ENCODE measurements at regions not wholly inside any gene's neighbourhood (a gene's known extent, or its start where the extent isn't known, plus 50 kb on each side); places are given as distances from the start of the nearest gene placed in this dataset.

DNA sequence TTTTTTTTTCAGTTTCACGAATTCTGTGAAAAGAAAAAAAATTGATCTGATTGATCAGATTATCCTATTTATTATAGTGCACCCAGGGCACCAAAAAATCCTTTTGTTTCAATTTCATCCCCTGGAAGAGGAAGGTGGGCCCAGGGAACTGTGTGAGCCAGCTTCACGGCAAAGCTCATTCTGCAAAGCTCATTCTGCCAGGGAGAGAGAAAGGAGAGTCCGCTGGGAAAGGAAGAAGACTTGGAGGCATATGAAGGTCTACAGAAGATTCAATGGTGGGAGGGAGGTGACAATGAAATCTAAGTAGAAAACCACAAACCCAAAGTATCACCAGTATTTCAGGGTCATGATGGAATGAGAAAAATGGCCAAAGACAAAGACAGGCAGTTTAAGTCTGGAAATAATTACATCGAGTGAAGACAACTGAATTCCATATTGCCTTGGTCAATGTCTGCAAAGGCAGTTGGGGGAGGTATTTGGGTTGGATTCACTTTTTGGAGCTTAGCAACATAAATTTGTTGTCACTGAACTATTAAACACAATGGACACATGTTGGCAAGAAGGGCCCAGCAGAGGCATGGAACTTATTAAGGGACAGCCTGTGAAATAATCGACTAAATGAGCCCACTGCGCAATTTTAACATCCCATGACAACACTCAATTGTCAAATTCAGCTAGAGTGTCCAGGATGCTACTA lies 587.8 kb upstream of the MKI67 start:
- Mint-ChIP-seq H3K4me1 (ENCODE audit: low read depth) (no peaks in the 10 kb centered on the region), H3K9me3 (peaks cover 80% of the 10 kb centered on the region), H3K4me3 (no peak overlapping the region), H3K36me3 (ENCODE audit: low read depth) (no peaks in the 10 kb centered on the region), H3K27ac (no peak overlapping the region), H3K27me3 (ENCODE audit: insufficient read depth) (peaks cover 5% of the 10 kb centered on the region)
- TF ChIP-seq, protein P1, sequence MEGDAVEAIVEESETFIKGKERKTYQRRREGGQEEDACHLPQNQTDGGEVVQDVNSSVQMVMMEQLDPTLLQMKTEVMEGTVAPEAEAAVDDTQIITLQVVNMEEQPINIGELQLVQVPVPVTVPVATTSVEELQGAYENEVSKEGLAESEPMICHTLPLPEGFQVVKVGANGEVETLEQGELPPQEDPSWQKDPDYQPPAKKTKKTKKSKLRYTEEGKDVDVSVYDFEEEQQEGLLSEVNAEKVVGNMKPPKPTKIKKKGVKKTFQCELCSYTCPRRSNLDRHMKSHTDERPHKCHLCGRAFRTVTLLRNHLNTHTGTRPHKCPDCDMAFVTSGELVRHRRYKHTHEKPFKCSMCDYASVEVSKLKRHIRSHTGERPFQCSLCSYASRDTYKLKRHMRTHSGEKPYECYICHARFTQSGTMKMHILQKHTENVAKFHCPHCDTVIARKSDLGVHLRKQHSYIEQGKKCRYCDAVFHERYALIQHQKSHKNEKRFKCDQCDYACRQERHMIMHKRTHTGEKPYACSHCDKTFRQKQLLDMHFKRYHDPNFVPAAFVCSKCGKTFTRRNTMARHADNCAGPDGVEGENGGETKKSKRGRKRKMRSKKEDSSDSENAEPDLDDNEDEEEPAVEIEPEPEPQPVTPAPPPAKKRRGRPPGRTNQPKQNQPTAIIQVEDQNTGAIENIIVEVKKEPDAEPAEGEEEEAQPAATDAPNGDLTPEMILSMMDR (IDR thresholded peaks at IDR 0.05) = no peak
- no peak for DNase-seq

DNA sequence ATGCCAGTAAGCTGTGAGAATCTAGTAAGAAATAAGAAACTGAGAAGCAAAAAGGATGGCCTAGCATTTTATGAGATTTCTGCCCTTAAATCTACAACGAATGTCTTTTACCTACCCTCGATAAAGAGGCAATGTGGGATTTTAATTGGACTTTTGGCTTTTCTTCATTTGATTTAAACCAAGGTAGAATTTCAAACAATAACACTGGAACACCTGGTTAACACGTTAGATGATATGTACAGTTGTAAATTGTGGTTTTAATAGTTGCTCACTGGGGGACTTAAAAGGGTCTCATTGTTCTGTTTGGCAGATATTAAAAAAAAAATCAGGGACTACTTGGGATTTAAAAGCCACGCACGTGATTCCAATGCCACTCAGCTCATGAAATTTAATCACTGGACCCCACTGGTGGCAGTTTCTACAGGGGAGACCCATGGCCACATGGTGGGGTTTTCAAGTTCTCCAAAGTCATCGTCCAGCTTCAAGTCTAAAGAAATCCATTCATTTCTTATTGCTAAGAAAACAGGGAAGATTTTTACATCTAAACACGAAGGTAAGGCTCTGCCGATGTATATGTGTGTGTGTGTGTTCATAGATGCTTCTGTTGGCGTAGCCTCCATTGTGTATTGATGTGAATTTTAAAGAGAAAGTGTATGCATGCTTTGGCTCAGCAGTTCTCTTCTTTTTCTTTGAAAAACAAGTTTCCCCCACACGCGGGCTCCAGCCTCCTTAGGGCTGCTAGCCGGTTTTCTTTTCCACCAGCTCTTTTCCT lies 588.6 kb upstream of the MKI67 start:
- no peak for DNase-seq
- peaks cover 81% of the 10 kb centered on the region for H3K9me3 Mint-ChIP-seq
- H3K4me1 Mint-ChIP-seq (ENCODE audit: low read depth) = no peaks in the 10 kb centered on the region
- no peak overlapping the region for H3K4me3 Mint-ChIP-seq
- TF ChIP-seq, protein P1 (IDR thresholded peaks at IDR 0.05) = no peak
- H3K36me3 Mint-ChIP-seq (ENCODE audit: low read depth) = no peaks in the 10 kb centered on the region
- H3K27ac Mint-ChIP-seq = no peak overlapping the region
- H3K27me3 Mint-ChIP-seq (ENCODE audit: insufficient read depth) = peaks cover 5% of the 10 kb centered on the region

DNA sequence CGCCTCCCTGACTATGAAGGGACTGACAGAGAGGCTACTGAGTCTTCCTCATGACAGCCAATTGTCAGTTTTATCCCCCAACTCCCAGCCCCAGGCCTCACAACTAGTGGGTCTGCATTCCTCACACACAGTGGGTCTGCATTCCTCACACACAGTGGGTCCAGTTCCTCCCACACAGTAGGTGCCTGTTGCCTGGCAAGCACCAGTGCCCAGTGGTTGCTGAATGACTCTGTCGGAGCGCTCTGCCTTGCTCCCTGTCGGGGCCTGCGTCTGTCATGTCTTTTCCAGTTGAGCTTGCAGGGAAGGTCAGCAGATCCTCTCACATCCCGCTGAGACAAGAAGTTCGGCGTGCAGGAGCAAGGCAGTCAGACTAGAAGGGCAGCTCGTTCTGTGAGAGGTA lies 590.0 kb upstream of the MKI67 start:
- Mint-ChIP-seq H3K36me3 (ENCODE audit: low read depth) (no peaks in the 10 kb centered on the region), H3K4me1 (ENCODE audit: low read depth) (no peaks in the 10 kb centered on the region), H3K4me3 (no peak overlapping the region), H3K27me3 (ENCODE audit: insufficient read depth) (peaks cover 5% of the 10 kb centered on the region), H3K9me3 (peaks cover 88% of the 10 kb centered on the region), H3K27ac (no peak overlapping the region)
- DNase-seq = no peak
- TF ChIP-seq, protein P1 (IDR thresholded peaks at IDR 0.05) = no peak

DNA sequence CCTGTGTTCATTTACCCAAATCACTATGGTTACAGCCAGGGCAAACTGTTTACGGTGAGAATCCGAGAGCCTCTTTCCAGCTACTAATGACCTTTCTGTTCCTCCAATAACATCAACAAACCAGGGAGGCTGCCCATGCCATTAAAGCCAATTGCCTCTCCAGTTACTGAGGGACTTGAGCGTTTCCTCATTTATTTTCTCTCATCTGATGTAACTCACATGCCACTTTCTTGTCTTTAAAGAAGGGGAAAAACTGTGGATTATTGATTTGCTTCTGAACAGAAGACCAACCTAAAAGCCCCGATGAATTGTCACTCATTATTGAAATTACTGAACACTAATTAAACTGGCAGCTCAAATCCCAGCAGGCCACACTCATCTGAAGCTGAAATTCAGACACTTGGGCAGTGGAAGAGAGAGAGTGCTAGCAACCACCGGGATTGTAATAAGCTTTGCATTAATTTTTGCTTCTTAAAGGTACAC lies 595.8 kb upstream of the MKI67 start:
- H3K4me1 Mint-ChIP-seq (ENCODE audit: low read depth) = no peaks in the 10 kb centered on the region
- H3K4me3 Mint-ChIP-seq = no peak overlapping the region
- no peak overlapping the region for H3K27ac Mint-ChIP-seq
- no peaks in the 10 kb centered on the region for H3K36me3 Mint-ChIP-seq (ENCODE audit: low read depth)
- DNase-seq = no peak
- peaks cover 62% of the 10 kb centered on the region for H3K9me3 Mint-ChIP-seq
- peaks cover 3% of the 10 kb centered on the region for H3K27me3 Mint-ChIP-seq (ENCODE audit: insufficient read depth)
- TF ChIP-seq, protein P1 (IDR thresholded peaks at IDR 0.05) = no peak

DNA sequence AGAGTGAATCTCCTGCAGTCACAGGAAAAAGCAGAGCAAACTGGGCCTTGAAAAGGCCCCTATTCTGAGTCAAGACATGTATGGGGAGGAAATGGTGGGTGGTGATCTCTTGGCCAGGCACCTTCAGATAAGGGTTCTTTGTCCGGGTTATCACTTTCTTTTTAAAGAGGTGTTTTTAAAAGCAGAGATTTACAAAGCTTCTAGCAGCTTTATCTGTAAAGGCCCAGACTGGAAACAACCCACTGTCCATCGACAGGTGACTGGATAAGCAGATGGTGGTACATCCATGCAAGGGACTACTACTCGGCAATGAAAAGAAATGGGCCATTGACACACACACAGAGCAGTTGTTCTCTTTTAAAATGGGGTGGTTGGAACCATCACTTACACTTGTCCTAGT lies 596.7 kb upstream of the MKI67 start:
- DNase-seq = no peak
- no peaks in the 10 kb centered on the region for H3K4me1 Mint-ChIP-seq (ENCODE audit: low read depth)
- TF ChIP-seq, protein P1 (IDR thresholded peaks at IDR 0.05) = no peak
- peaks cover 62% of the 10 kb centered on the region for H3K9me3 Mint-ChIP-seq
- H3K4me3 Mint-ChIP-seq = no peak overlapping the region
- no peak overlapping the region for H3K27ac Mint-ChIP-seq
- H3K27me3 Mint-ChIP-seq (ENCODE audit: insufficient read depth) = no peaks in the 10 kb centered on the region; the same call in none of the 2 replicates
- no peaks in the 10 kb centered on the region for H3K36me3 Mint-ChIP-seq (ENCODE audit: low read depth)

Measured in HFFc6 (cell line).